HG03354 (cell line): ENCODE measurements at regions not wholly inside any gene's neighbourhood (a gene's known extent, or its start where the extent isn't known, plus 50 kb on each side); places are given as distances from the start of the nearest gene placed in this dataset.
"Not testable (repeated sequence)": the region's sequence is repeated elsewhere in the genome, so short reads cannot be mapped to it uniquely, and the experiment has no call there.

Experiments used
- ATAC-seq: cut with Tn5 transposase; IDR thresholded peaks from one replicate; pipeline ENCODE4 v1.9.1; 2021; ENCODE audit warnings: mild to moderate bottlenecking; ENCODE audit not compliant: unreplicated experiment, poor library complexity, severe bottlenecking

DNA sequence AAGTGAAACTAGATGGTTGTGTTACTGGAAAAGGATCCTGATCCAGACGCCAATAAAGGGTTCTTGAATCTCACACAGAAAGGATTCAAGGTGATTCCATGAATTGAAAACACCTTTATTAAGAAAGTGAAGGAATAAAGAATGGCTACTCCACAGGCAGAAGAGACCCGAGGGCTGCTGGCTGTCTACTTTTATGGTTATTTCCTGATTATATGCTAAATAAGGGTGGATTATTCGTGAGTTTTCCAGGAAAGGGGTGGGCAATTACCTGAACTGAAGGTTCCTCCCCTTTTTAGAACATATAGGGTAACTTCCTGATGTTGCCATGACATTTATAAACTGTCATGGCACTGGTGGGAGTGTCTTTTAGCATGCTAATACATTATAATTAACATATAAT is 50.9 kb upstream of the WARS2 start:
- ATAC-seq = no peak

- no peak for ATAC-seq
Measured at GRCh38 chr1:119204197-119204960, 63.9 kb upstream of the WARS2 start.

GRCh38 chr1:119204961-119205357 is 64.5 kb upstream of the WARS2 start:
- no peak for ATAC-seq

DNA sequence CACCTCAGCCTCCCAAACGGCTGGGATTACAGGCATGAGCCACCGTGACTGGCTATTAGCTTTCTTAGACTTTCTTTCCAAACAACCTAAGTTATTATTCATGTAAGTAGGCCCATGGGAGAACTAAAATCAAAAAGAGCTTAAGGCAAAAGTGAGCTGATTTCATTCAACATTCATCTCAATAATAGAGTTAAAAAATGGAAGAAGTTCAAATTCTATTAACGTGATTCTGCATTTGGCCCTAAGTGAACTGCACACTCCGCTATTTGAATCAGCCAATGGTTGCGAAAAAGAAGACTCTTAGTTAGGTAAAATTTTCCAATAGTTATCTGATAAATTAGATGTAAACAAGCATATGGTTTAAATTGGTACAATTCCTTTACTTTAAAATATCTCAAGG is 68.6 kb upstream of the WARS2 start:
- no peak for ATAC-seq

DNA sequence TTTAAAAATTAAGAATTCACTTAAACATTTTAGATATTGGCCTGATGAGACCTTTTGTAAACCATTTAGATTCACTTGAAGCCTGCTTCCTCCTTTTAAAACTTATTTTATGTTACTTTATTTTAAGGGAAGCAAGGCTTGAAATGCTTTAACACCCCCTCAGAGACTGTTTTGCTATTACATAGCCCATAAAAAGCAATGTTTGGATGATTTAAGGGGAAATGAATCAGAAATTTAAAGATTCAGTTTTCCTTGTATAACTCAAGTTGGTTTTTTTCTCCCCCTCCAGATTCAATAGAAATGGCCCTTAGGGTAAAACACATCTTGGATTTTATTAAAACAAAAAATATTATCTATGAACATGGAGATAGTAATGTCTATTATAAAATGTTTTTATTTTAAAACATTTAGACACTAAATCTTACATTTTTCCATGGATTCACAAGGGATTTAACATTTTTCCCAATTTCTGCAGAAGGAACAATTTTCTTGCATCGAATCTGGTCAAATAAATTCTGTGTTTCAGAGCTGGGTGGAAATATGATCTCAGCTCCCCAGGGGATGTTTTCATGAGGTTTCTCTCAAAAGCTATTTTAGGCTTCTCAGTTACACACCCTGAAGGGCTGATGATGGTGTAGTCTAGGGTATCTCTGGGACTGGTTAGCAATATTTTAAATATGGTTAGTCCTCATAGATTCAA is 69.3 kb upstream of the WARS2 start:
- no peak for ATAC-seq

GRCh38 chr1:119210296-119210649 is 69.8 kb upstream of the WARS2 start:
- no peak for ATAC-seq

GRCh38 chr1:119213213-119213612 is 72.8 kb upstream of the WARS2 start:
- ATAC-seq = not testable (repeated sequence)

- not testable (repeated sequence) for ATAC-seq
Measured at GRCh38 chr1:119214961-119215360, 74.5 kb upstream of the WARS2 start.

DNA sequence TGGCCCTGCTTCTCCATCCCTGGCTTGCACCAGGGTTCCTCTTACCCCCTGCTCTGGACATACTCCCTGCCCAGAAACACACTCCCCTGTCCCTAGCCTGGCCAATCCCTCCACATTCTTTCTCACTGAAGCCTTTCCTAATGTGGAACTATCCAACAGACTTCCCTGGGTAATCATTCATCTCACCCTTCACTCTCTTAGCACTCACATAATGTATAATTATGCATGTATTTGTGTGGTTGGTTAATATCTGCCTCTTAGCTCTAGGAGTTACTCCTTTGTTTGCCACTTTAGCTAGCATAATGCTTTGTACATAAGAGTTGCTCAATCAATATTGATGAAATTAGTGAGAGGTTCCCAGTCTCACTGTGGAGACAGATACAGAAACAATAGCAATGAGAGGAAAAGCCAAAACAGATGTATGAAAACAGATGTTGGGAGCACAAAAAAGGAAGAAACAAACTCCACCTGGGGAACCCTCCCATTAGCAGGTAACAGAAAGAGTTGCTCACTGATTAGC is 76.9 kb upstream of the WARS2 start:
- ATAC-seq = no peak

DNA sequence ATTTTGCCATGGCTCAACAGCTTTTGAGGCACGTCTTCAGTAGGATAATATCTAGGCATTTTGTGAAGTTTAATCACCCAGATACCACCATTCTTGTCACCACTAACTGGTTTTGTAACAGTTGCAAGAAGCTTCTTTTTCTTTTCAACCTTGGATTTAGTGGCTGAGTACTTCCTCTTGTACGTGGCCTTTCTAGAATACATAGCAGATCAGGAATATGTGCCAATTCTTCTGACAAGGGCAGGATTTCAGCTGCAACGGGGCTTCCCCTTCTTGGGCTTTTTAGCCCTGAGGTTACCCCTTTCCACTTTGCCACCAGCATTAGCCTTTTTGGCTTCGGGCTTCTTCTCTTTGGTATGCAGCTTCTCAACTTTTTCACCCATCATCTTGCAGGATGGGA is 79.3 kb upstream of the WARS2 start:
- ATAC-seq = no peak

DNA sequence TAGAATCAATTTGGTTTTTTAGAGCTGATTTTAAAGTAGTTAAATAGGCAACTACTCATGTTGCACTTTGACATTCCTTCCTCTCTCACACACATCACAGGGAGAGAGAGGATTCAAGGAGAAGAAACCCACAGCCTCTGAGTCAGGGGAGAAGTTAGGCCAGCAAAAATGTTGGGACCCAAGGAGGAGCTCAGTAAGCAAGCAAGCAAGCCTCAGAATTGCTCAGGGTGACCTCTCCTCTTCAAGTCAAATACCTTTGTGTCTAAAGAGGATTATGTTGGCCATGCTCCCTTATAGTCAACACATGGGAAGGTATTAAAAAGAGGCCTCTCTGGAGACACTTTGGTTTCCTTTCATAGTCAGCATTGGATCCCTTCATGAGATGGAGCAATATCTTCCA is 80.5 kb upstream of the WARS2 start:
- ATAC-seq = no peak

DNA sequence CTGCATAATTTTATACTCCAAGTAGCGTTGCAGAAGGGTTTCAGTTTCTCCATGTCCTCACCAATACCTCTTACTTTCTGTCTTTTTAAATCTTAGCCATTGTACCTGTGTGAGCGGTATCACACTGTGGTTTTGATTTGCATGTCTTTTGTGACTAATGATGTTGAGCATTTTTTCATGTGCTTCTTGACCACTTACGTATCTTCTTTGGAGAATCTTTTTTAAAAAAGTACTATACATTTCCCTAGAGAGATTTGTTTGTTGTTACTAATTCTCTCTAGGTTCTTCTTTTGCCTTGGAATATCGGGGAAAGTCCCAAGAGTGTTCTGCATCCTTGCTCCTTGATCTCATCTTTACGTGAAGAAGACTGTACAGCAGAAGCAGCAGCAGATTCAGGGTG is 81.8 kb upstream of the WARS2 start:
- no peak for ATAC-seq

GRCh38 chr1:119225265-119225664 is 84.8 kb upstream of the WARS2 start:
- no peak for ATAC-seq

DNA sequence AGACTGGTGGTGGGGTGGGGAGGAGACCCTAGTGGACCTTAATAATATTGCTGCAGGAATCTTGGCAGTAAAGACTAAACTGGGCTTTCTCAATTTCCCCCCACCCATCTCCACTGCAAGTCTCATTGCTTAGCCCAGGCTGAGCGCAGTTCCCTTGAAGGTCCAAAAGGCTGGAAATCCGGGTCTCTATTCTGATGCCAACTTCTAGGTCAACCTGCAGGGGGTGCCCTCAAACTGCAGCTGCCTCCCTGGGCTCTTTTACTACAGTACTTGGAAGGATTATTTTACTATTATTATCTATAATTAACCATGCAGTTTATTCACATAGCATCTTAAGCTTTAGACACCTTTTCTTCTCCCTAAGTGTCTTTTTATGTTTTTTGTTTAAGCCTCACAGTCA is 85.4 kb upstream of the WARS2 start:
- no peak for ATAC-seq

DNA sequence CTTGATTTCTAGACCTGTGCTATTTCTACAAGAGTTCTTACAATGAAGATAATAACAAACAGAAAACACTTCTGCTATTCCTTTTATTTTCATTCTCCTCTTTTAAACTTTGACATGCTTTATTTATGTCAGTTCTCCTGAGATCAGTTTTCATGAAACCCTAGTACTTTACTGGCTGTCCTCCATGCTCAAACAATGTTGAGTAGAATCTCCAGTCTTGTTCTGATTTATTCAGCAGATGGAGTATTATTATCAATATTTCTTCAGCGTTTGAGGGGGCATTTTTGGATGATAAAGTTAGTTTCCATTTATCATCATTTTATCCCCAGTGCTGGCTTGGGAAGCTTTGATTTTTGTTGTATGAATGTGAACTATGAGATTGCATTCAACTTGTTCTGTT is 85.9 kb upstream of the WARS2 start:
- ATAC-seq = no peak

- no peak for ATAC-seq
Measured at GRCh38 chr1:119226913-119227312, 86.5 kb upstream of the WARS2 start.

GRCh38 chr1:119227456-119227855 is 87.0 kb upstream of the WARS2 start:
- ATAC-seq = no peak

DNA sequence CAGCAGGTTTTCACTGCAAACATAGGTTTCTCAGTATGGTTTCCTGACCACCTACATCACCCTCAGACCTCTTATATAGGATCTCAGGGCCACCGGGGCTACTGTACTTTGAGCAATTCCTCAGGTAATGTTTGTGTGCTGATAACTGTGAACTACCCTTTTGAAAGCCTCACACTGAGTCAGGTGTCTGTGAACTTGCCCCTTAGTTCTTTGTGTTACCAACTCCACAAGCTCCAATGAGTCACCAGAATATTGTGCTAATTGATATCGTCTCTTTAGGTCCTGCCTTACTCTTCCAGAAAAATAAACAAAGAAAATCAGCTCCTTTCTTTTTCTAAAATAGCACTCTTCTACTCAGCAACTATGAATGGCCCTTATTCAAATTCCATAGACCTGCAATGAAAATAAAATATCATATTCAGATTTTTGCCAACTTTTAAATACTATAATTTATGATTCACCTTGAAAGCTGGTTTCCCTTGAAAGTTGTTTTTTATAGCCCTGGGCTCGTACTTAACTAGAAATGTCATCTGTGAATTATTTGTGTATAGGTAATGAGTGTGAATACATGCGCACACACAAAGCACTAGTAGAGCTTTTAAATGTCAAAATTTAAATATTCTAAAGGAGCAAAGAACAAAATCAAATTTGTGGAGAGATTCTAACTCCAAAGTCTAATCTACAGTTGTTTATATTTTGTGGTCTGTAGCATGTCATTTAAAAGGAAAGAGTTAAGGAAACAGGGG is 88.1 kb upstream of the WARS2 start:
- no peak for ATAC-seq

- no peak for ATAC-seq
Measured at GRCh38 chr1:119235120-119235519, 94.7 kb upstream of the WARS2 start.

DNA sequence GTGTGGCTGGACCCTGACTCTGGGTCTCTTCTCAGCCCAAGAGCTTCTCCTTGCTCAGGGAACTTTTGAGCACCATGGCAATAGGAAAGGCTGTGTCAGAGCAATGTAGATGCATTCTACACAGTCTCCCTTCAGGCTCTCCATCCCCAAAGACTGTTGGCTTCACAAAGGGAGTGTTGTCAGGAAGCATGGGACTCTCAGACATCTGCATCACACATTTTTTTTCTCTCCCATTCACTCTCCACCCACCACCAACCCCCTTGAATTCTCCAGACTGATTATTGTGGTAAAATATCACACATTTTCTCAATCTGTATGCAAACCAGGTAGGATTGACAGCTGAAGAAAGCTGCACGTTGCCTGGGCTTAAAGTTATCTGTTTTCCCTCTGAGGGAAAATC is 105.4 kb upstream of the WARS2 start:
- no peak for ATAC-seq

- no peak for ATAC-seq
Measured at GRCh38 chr1:119249283-119249682, 108.8 kb upstream of the WARS2 start.
